WTC11 (cell line): ENCODE measurements at regions not wholly inside any gene's neighbourhood (a gene's known extent, or its start where the extent isn't known, plus 50 kb on each side); places are given as distances from the start of the nearest gene placed in this dataset.

Source experiments
- ATAC-seq: fragments of 200-7000 bp; cut with Tn5 transposase; 2 replicates; pipeline ENCODE4 v1.10.0; 2021; ENCODE audit warnings: mild to moderate bottlenecking, moderate library complexity
- CTCF ChIA-PET: fragments of 300-600 bp; sonication (Branson Sonifier 250); formaldehyde crosslinking; loops from one replicate; lab custom pipeline; 2021; ENCODE audit warnings: antibody characterized with exemption; lab: Charles Lee
- POLR2A ChIA-PET: fragments of 350-600 bp; sonication (Branson Sonifier 250); formaldehyde crosslinking; loops from one replicate; lab custom pipeline; 2021; ENCODE audit warnings: antibody characterized with exemption; lab: Charles Lee
- DNase-seq: peaks from one replicate; pipeline ENCODE4 v3.0.0; 2021; ENCODE audit warnings: low spot score
- H3K27ac Mint-ChIP-seq: 2 replicates; pipeline ENCODE4 v1.8.0; 2021; ENCODE audit warnings: mixed read lengths
- H3K27me3 Mint-ChIP-seq: 2 replicates; pipeline ENCODE4 v1.8.0; 2021; ENCODE audit warnings: low read depth, mild to moderate bottlenecking, moderate library complexity, mixed read lengths
- H3K36me3 Mint-ChIP-seq: 2 replicates; pipeline ENCODE4 v1.8.0; 2021; ENCODE audit warnings: mixed read lengths
- H3K4me1 Mint-ChIP-seq: 2 replicates; pipeline ENCODE4 v1.8.0; 2022; ENCODE audit warnings: mixed read lengths
- H3K4me3 Mint-ChIP-seq: 2 replicates; pipeline ENCODE4 v1.8.0; 2021; ENCODE audit warnings: mild to moderate bottlenecking, moderate library complexity, mixed read lengths
- H3K9me3 Mint-ChIP-seq: 2 replicates; pipeline ENCODE4 v1.8.0; 2021; ENCODE audit warnings: mixed read lengths
- ELF4 ChIP-seq: sonication (generic); formaldehyde crosslinking; IDR thresholded peaks from 2 replicates; pipeline ENCODE4 v1.8.1; 2022; ENCODE audit warnings: low read depth, mild to moderate bottlenecking, moderate library complexity, missing genetic modification reagents
- JUN ChIP-seq: sonication (generic); formaldehyde crosslinking; IDR thresholded peaks from 2 replicates; pipeline ENCODE4 v1.8.0; 2023; ENCODE audit warnings: mild to moderate bottlenecking, missing genetic modification reagents
- NR2C2 ChIP-seq: sonication (generic); formaldehyde crosslinking; IDR thresholded peaks from 2 replicates; pipeline ENCODE4 v1.8.0; 2022; ENCODE audit warnings: mild to moderate bottlenecking, missing genetic modification reagents
- SOX15 ChIP-seq: fragments of 250-450 bp; sonication (Bioruptor Pico); IDR thresholded peaks from 2 replicates; pipeline ENCODE4 v1.9.0; 2021; ENCODE audit warnings: mild to moderate bottlenecking
- SP1 ChIP-seq: sonication (generic); formaldehyde crosslinking; conservative IDR thresholded peaks from 2 replicates; pipeline ENCODE4 v1.8.1; 2022; ENCODE audit warnings: missing genetic modification reagents
- TP53 ChIP-seq: sonication (generic); formaldehyde crosslinking; IDR thresholded peaks from 2 replicates; pipeline ENCODE4 v1.8.1; 2023; ENCODE audit warnings: mild to moderate bottlenecking, missing genetic modification reagents
- ZNF138 ChIP-seq: sonication (generic); formaldehyde crosslinking; conservative IDR thresholded peaks from 2 replicates; pipeline ENCODE4 v1.8.1; 2022; ENCODE audit warnings: mild to moderate bottlenecking, moderate library complexity, missing genetic modification reagents
- TF ChIP-seq, protein P1 (sequence below): fragments of 250-450 bp; sonication (Bioruptor Pico); IDR thresholded peaks from 2 replicates; pipeline ENCODE4 v1.9.0; 2021; ENCODE audit warnings: mild to moderate bottlenecking
- TF ChIP-seq, protein P2 (sequence below): sonication (generic); formaldehyde crosslinking; IDR thresholded peaks from 2 replicates; pipeline ENCODE4 v1.8.1; 2022; ENCODE audit warnings: missing genetic modification reagents, borderline replicate concordance
- TF ChIP-seq, protein P3 (sequence below): fragments of 250-450 bp; sonication (Bioruptor Pico); IDR thresholded peaks from 2 replicates; pipeline ENCODE4 v1.9.0; 2021; ENCODE audit warnings: moderate library complexity, mild to moderate bottlenecking, inconsistent platforms, borderline replicate concordance
- TF ChIP-seq, protein P4 (sequence below): sonication (generic); formaldehyde crosslinking; IDR thresholded peaks from 2 replicates; pipeline ENCODE4 v1.8.1; 2022; ENCODE audit warnings: mild to moderate bottlenecking, missing genetic modification reagents, moderate library complexity, borderline replicate concordance
- TF ChIP-seq, protein P5 (sequence below): fragments of 250-450 bp; sonication (Bioruptor Pico); IDR thresholded peaks from 2 replicates; pipeline ENCODE4 v1.9.0; 2021; ENCODE audit warnings: mild to moderate bottlenecking, borderline replicate concordance

DNA sequence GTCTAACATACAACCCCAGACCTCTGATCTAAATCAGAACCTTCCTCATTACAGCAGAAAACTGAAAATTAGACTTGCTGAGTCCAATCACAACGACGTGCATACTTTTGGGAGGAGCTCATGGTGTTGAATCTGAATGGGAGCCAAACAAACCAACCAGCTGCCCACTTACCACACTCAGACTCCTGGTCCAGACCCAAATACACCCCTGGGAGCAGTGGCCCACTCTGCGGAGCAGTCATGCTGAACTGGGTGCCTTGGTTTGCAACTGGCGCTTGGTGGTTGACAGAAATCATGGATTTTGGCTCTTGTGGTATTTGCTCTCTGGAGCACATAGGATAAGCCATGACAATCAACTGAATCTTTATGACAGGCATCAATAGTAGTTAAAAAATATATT is 253.6 kb upstream of the TNP1 start:
- POLR2A ChIA-PET: no interaction called here
- H3K9me3 Mint-ChIP-seq: peaks cover 4% of the 10 kb centered on the region
- TF ChIP-seq, protein P1, sequence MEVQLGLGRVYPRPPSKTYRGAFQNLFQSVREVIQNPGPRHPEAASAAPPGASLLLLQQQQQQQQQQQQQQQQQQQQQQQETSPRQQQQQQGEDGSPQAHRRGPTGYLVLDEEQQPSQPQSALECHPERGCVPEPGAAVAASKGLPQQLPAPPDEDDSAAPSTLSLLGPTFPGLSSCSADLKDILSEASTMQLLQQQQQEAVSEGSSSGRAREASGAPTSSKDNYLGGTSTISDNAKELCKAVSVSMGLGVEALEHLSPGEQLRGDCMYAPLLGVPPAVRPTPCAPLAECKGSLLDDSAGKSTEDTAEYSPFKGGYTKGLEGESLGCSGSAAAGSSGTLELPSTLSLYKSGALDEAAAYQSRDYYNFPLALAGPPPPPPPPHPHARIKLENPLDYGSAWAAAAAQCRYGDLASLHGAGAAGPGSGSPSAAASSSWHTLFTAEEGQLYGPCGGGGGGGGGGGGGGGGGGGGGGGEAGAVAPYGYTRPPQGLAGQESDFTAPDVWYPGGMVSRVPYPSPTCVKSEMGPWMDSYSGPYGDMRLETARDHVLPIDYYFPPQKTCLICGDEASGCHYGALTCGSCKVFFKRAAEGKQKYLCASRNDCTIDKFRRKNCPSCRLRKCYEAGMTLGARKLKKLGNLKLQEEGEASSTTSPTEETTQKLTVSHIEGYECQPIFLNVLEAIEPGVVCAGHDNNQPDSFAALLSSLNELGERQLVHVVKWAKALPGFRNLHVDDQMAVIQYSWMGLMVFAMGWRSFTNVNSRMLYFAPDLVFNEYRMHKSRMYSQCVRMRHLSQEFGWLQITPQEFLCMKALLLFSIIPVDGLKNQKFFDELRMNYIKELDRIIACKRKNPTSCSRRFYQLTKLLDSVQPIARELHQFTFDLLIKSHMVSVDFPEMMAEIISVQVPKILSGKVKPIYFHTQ (CRISPR knock-in tag): no peak
- TF ChIP-seq SP1 (CRISPR knock-in tag): no peak
- TF ChIP-seq, protein P2, sequence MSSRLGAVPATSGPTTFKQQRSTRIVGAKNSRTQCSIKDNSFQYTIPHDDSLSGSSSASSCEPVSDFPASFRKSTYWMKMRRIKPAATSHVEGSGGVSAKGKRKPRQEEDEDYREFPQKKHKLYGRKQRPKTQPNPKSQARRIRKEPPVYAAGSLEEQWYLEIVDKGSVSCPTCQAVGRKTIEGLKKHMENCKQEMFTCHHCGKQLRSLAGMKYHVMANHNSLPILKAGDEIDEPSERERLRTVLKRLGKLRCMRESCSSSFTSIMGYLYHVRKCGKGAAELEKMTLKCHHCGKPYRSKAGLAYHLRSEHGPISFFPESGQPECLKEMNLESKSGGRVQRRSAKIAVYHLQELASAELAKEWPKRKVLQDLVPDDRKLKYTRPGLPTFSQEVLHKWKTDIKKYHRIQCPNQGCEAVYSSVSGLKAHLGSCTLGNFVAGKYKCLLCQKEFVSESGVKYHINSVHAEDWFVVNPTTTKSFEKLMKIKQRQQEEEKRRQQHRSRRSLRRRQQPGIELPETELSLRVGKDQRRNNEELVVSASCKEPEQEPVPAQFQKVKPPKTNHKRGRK (CRISPR knock-in tag): no peak
- TF ChIP-seq, protein P3, sequence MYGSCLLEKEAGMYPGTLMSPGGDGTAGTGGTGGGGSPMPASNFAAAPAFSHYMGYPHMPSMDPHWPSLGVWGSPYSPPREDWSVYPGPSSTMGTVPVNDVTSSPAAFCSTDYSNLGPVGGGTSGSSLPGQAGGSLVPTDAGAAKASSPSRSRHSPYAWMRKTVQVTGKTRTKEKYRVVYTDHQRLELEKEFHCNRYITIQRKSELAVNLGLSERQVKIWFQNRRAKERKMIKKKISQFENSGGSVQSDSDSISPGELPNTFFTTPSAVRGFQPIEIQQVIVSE (CRISPR knock-in tag): no peak
- TF ChIP-seq NR2C2: no peak
- TF ChIP-seq, protein P4, sequence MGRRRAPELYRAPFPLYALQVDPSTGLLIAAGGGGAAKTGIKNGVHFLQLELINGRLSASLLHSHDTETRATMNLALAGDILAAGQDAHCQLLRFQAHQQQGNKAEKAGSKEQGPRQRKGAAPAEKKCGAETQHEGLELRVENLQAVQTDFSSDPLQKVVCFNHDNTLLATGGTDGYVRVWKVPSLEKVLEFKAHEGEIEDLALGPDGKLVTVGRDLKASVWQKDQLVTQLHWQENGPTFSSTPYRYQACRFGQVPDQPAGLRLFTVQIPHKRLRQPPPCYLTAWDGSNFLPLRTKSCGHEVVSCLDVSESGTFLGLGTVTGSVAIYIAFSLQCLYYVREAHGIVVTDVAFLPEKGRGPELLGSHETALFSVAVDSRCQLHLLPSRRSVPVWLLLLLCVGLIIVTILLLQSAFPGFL (CRISPR knock-in tag): no peak
- TF ChIP-seq, protein P5, sequence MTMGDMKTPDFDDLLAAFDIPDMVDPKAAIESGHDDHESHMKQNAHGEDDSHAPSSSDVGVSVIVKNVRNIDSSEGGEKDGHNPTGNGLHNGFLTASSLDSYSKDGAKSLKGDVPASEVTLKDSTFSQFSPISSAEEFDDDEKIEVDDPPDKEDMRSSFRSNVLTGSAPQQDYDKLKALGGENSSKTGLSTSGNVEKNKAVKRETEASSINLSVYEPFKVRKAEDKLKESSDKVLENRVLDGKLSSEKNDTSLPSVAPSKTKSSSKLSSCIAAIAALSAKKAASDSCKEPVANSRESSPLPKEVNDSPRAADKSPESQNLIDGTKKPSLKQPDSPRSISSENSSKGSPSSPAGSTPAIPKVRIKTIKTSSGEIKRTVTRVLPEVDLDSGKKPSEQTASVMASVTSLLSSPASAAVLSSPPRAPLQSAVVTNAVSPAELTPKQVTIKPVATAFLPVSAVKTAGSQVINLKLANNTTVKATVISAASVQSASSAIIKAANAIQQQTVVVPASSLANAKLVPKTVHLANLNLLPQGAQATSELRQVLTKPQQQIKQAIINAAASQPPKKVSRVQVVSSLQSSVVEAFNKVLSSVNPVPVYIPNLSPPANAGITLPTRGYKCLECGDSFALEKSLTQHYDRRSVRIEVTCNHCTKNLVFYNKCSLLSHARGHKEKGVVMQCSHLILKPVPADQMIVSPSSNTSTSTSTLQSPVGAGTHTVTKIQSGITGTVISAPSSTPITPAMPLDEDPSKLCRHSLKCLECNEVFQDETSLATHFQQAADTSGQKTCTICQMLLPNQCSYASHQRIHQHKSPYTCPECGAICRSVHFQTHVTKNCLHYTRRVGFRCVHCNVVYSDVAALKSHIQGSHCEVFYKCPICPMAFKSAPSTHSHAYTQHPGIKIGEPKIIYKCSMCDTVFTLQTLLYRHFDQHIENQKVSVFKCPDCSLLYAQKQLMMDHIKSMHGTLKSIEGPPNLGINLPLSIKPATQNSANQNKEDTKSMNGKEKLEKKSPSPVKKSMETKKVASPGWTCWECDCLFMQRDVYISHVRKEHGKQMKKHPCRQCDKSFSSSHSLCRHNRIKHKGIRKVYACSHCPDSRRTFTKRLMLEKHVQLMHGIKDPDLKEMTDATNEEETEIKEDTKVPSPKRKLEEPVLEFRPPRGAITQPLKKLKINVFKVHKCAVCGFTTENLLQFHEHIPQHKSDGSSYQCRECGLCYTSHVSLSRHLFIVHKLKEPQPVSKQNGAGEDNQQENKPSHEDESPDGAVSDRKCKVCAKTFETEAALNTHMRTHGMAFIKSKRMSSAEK (CRISPR knock-in tag): no peak
- no peak for TF ChIP-seq JUN
- TF ChIP-seq ELF4 (CRISPR knock-in tag): no peak
- TF ChIP-seq, all 79 proteins: peak for 0
- CTCF ChIA-PET: no interaction called here
- Mint-ChIP-seq H3K4me1 (no peaks in the 10 kb centered on the region), H3K27me3 (no peaks in the 10 kb centered on the region; the same call in 1 of the 2 replicates), H3K36me3 (no peaks in the 10 kb centered on the region), H3K4me3 (no peak overlapping the region), H3K27ac (no peak overlapping the region)
- DNase-seq (no peak), ATAC-seq (no peak)

DNA sequence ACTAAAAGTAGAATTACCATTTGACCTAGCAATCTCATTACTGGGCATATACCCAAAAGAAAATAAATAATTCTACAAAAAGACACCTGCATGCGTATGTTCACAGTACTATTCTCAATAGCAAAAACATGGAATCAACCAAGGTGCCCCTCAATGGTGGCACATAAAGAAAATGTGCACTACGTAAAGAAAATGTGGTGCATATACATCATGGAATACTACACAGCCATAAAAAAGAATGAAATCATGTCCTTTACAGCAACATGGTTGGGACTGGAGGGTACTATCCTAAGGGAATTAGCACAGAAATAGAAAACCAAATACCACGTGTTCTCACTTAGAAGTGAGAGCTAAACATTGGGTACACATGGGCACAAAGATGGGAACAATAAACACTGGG is 250.7 kb upstream of the TNP1 start:
- H3K27ac Mint-ChIP-seq: no peak overlapping the region
- no peak for ATAC-seq
- DNase-seq: no peak
- H3K4me3 Mint-ChIP-seq: no peak overlapping the region
- H3K27me3 Mint-ChIP-seq: no peaks in the 10 kb centered on the region; the same call in 1 of the 2 replicates
- ChIA-PET CTCF (no interaction called here), POLR2A (no interaction called here)
- H3K36me3 Mint-ChIP-seq: no peaks in the 10 kb centered on the region
- TF ChIP-seq SOX15 (no peak), TP53 (no peak), ZNF138 (CRISPR knock-in tag) (no peak)
- peaks cover 4% of the 10 kb centered on the region for H3K9me3 Mint-ChIP-seq
- H3K4me1 Mint-ChIP-seq: peaks cover 9% of the 10 kb centered on the region
